ENCODE measurements at regions not wholly inside any gene's neighbourhood (a gene's known extent, or its start where the extent isn't known, plus 50 kb on each side); places are given as distances from the start of the nearest gene placed in this dataset.
A peak's percentile ranks its signal among the peaks of the same experiment; 100 is the strongest.

DNA sequence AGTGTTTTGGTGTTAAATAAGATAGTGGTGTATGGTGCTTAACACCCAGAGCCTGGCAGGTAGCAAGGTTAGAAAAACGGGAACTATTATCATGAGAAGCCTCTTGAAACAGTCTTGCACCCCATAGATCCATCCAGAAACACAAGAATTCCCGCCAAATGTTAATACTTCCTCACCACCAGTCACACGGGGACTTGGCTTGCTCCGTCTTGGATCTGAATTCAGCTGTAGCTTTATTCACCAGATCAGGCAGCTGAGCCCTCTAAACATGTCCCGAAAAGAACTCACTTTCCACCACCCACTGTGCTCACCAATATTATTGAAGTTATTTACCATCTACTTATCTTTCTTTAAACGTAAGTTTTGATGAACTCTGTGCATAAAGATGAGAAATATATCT, 101.6 kb upstream of the PTPN3 start:
- H3K27ac ChIP-seq: no peak overlapping the region
- intact Hi-C loops (cut with DNase I; ENCODE audit: low total_unique reads): no loop called here
- no peaks in the 10 kb centered on the region for H3K9me3 ChIP-seq
- H3K4me3 ChIP-seq: no peak overlapping the region
- TF ChIP-seq POLR2AphosphoS5 (IDR thresholded peaks at IDR 0.05) (no peak), POLR2A (IDR thresholded peaks at IDR 0.05) (no peak), EP300 (IDR thresholded peaks at IDR 0.05) (no peak)
- TF ChIP-seq, protein P1, sequence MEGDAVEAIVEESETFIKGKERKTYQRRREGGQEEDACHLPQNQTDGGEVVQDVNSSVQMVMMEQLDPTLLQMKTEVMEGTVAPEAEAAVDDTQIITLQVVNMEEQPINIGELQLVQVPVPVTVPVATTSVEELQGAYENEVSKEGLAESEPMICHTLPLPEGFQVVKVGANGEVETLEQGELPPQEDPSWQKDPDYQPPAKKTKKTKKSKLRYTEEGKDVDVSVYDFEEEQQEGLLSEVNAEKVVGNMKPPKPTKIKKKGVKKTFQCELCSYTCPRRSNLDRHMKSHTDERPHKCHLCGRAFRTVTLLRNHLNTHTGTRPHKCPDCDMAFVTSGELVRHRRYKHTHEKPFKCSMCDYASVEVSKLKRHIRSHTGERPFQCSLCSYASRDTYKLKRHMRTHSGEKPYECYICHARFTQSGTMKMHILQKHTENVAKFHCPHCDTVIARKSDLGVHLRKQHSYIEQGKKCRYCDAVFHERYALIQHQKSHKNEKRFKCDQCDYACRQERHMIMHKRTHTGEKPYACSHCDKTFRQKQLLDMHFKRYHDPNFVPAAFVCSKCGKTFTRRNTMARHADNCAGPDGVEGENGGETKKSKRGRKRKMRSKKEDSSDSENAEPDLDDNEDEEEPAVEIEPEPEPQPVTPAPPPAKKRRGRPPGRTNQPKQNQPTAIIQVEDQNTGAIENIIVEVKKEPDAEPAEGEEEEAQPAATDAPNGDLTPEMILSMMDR (IDR thresholded peaks at IDR 0.05): no peak
- DNase-seq: no peak
- no peaks in the 10 kb centered on the region for H3K27me3 ChIP-seq
- H3K4me1 ChIP-seq: no peaks in the 10 kb centered on the region
- WGBS, 5 donors: 55 to 72% (median 68%) methylated on average over 6 of the region's 6 CpGs
- no peaks in the 10 kb centered on the region for H3K36me3 ChIP-seq

DNA sequence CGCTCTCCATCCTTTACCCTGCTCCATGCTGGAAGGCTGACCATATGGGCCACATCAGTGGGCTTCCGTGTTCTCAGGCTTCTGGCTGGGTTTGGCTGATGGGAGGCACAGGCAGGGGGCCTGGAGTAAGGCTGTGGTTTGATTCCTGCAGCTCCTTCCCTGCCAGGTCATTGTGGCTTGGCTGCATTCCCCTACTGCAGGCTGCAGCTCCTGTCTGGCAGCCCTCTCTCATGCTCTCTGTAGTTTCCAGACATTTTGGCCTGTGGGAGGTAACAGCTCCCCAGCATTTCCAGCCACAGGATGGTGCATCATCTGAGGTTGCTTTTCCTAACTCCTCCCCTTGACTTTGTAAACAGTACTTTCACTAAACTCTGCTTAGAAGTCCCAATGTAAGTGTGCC, 102.0 kb upstream of the PTPN3 start:
- intact Hi-C loops (cut with DNase I; ENCODE audit: low total_unique reads): no loop called here
- peak in 1 of 2 donors; percentile 21 for DNase-seq
- no peaks in the 10 kb centered on the region for H3K4me1 ChIP-seq
- no peaks in the 10 kb centered on the region for H3K27me3 ChIP-seq
- 33 to 51% (median 50%) methylated on average over 2 of the region's 2 CpGs for WGBS, 5 donors
- H3K27ac ChIP-seq: no peak overlapping the region
- H3K36me3 ChIP-seq: no peaks in the 10 kb centered on the region
- no peak for TF ChIP-seq POLR2A (IDR thresholded peaks at IDR 0.05)
- TF ChIP-seq EP300 (IDR thresholded peaks at IDR 0.05): no peak
- TF ChIP-seq, protein P1 (IDR thresholded peaks at IDR 0.05): no peak
- TF ChIP-seq POLR2AphosphoS5 (IDR thresholded peaks at IDR 0.05): no peak
- no peak overlapping the region for H3K4me3 ChIP-seq
- no peaks in the 10 kb centered on the region for H3K9me3 ChIP-seq

DNA sequence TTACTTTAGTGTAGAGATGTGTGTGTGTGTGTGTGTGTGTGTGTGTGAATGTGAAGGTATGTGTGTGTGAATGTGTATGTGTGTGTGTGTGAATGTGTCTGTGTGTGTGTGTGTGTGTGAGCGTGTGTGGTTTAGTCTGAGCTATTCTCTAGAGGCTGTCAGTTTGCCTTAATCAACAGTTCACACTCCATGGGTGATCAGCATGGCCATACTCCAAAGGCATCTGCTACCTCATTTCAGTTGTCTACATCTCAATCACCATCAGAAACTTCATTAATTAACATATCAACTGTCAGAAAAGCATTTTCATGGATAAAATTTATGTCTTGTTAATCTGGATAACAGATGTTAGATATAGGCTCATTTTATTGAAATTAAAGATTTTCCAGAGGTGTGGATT, 103.1 kb upstream of the PTPN3 start:
- intact Hi-C loops (cut with DNase I; ENCODE audit: low total_unique reads): no loop called here
- Histone ChIP-seq H3K27me3 (no peaks in the 10 kb centered on the region), H3K36me3 (no peaks in the 10 kb centered on the region), H3K4me1 (no peaks in the 10 kb centered on the region), H3K27ac (no peak overlapping the region), H3K4me3 (no peak overlapping the region), H3K9me3 (no peaks in the 10 kb centered on the region)
- 82 to 100% (median 94%) methylated on average over 1 of the region's 1 CpG for WGBS, 5 donors
- no peak for TF ChIP-seq POLR2AphosphoS5 (IDR thresholded peaks at IDR 0.05)
- no peak for TF ChIP-seq EP300 (IDR thresholded peaks at IDR 0.05)
- no peak for TF ChIP-seq POLR2A (IDR thresholded peaks at IDR 0.05)
- DNase-seq: no peak

DNA sequence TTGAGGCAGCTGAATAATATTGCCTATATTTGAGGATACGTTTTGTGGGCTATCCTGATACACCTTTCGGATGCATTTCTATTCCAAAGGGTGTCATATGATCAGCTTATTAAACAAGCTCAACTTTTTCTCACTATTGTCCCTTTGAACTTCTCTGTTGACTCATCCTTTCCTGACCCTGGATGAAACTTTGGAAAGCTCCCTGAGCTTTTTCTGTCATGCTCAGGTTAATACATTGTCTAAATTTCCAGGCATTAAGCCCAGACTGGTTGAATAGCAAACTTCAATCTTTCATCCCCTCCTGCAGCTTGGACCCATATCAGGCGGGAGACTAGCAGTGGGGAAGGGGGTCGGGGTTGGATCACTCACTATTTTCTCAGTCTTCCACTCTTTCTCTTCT, 104.9 kb upstream of the PTPN3 start:
- peak in 1 of 2 donors; percentile 18 for DNase-seq
- TF ChIP-seq POLR2A (IDR thresholded peaks at IDR 0.05) (no peak), POLR2AphosphoS5 (IDR thresholded peaks at IDR 0.05) (no peak)
- TF ChIP-seq, protein P1 (IDR thresholded peaks at IDR 0.05): no peak
- intact Hi-C loops (cut with DNase I; ENCODE audit: low total_unique reads): no loop called here
- Histone ChIP-seq H3K27ac (no peak overlapping the region), H3K4me3 (no peak overlapping the region), H3K36me3 (no peaks in the 10 kb centered on the region), H3K27me3 (no peaks in the 10 kb centered on the region), H3K4me1 (no peaks in the 10 kb centered on the region), H3K9me3 (no peaks in the 10 kb centered on the region)
- 65 to 86% (median 72%) methylated on average over 4 of the region's 4 CpGs for WGBS, 5 donors

DNA sequence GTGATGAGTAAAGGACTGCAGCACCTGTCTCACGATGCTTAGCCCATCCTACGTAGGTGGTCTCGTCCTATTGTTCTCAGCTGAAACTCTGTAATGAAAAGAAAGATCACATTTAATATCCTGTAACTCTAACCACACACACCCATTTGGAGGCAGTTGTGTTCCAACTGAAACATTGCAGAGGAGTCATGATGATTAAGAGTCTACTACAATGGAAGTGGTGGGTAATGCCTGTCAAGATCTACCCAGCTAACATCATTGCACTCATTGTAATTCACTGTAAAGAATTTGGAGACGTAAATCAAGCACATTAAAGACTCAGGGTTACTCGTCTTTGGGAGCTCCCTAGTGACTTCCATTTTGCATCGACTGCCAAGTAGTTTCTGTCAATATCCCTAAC, 106.0 kb upstream of the PTPN3 start:
- Histone ChIP-seq H3K27ac (no peak overlapping the region), H3K4me1 (no peaks in the 10 kb centered on the region), H3K4me3 (no peak overlapping the region), H3K9me3 (no peaks in the 10 kb centered on the region), H3K36me3 (no peaks in the 10 kb centered on the region), H3K27me3 (no peaks in the 10 kb centered on the region)
- intact Hi-C loops (cut with DNase I; ENCODE audit: low total_unique reads): no loop called here
- TF ChIP-seq POLR2A (IDR thresholded peaks at IDR 0.05) (no peak), POLR2AphosphoS5 (IDR thresholded peaks at IDR 0.05) (no peak), EP300 (IDR thresholded peaks at IDR 0.05) (no peak)
- TF ChIP-seq, protein P1 (IDR thresholded peaks at IDR 0.05): no peak
- WGBS, 5 donors: 68 to 85% (median 79%) methylated on average over 6 of the region's 6 CpGs
- no peak for DNase-seq

Data from stomach (tissue), 8 donors.